Mammary epithelial cell (primary cell): ENCODE measurements at regions not wholly inside any gene's neighbourhood (a gene's known extent, or its start where the extent isn't known, plus 50 kb on each side); places are given as distances from the start of the nearest gene placed in this dataset.

ENCODE experiments used
- EZH2 ChIP-seq: IDR thresholded peaks from 2 replicates; pipeline ENCODE4 v1.6.1; 2012; ENCODE audit warnings: low read length, inconsistent platforms, borderline replicate concordance
- TF ChIP-seq, protein P1 (sequence below), 2 donors: IDR thresholded peaks in 1 of 2; conservative IDR thresholded peaks in 1 of 2; 2 replicates each; pipeline ENCODE4 v1.5.1; 2011 to 2012; ENCODE audit warnings: inconsistent platforms in 2 of 2, low read length in 2 of 2, mild to moderate bottlenecking in 2 of 2, control low read depth in 1 of 2, low read depth in 1 of 2; ENCODE audit not compliant: insufficient read depth in 1 of 2; ENCODE audit errors: extremely low read depth in 1 of 2

DNA sequence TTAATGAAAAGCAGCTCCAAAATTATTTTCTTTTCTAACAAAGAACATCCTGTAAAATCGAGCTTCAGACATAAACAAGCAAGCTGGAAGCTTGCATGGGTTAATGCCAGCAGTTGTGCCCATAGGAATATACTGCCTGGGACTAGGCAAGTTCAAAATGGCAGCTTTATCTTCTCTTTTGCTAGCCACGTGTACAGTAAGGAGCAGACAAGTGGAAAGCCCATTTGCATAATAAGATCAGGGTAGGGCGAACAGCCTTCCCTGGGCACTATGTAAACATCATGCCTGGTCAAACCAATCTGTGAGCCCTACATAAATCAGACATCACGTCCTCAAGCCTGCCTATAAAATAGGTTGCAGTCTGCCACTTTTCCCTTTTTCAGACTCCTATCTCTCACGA lies 489.7 kb downstream of the RFC3 start:
- TF ChIP-seq, protein P1, sequence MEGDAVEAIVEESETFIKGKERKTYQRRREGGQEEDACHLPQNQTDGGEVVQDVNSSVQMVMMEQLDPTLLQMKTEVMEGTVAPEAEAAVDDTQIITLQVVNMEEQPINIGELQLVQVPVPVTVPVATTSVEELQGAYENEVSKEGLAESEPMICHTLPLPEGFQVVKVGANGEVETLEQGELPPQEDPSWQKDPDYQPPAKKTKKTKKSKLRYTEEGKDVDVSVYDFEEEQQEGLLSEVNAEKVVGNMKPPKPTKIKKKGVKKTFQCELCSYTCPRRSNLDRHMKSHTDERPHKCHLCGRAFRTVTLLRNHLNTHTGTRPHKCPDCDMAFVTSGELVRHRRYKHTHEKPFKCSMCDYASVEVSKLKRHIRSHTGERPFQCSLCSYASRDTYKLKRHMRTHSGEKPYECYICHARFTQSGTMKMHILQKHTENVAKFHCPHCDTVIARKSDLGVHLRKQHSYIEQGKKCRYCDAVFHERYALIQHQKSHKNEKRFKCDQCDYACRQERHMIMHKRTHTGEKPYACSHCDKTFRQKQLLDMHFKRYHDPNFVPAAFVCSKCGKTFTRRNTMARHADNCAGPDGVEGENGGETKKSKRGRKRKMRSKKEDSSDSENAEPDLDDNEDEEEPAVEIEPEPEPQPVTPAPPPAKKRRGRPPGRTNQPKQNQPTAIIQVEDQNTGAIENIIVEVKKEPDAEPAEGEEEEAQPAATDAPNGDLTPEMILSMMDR (conservative IDR thresholded peaks at IDR 0.05 in 1 of 2, IDR thresholded peaks at IDR 0.05 in 1 of 2; ENCODE audit: extremely low read depth in 1 of 2, insufficient read depth in 1 of 2, low read depth in 1 of 2, low read length in 2 of 2), result no peak
- no peak for TF ChIP-seq EZH2
